T-helper 2 cell treated with Interferon-gamma antibody and Interleukin-4, amounts not matched to agents 100 ng/mL and 5 ng/mL, for 36 hours (primary cell): ENCODE measurements at regions not wholly inside any gene's neighbourhood (a gene's known extent, or its start where the extent isn't known, plus 50 kb on each side); places are given as distances from the start of the nearest gene placed in this dataset.

Source experiments
- intact Hi-C: fragments of 100-400 bp; cut with micrococcal nuclease; formaldehyde crosslinking; loops from one replicate; pipeline ENCODE4 v1.15.1; 2023

- intact Hi-C loops, result no loop called here
These were observed 179.7 kb upstream of the CDH20 start for GRCh38 chr18:61153571-61153970.

DNA sequence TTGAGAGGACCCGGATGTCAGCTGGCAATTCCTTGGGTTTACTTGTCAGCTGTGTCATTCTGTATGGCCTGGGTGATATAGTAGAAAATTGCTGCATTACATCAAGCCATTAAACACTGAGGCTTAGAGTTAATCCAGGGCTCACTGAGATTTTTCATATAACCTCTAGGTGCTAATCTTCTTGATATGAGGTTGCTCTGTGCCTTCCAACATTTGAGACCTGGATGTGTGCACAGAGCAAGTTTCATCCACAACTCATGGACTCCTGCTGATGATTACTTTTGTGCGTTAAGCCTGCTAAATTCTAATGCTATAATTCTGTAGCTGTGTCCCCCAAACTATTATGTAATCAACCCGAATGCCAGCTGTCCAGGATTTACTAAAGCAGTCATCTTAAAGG, 178.4 kb upstream of the CDH20 start:
- intact Hi-C loops, result no loop called here

GRCh38 chr18:61155586-61155985, 177.6 kb upstream of the CDH20 start:
- intact Hi-C loops, result no loop called here

DNA sequence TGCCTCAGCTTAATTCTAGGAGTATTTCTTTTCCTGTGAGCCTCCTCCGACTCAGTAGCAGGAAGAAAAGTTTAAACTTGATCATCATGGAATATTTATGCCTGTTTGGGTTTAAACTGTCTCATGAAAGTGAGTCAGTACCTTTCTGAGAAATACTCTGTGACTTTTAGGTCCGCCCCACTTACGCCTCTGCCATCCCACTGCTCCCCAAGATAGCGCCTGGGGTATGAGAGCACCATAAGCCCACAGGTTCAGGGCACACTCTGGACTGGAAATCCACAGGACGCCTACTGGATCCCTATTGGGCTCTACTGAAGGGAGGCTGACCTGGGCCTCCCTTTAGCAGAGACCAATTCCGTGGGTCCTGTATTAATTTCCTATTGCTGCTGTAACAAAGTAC, 175.8 kb upstream of the CDH20 start:
- intact Hi-C loops, result no loop called here

- intact Hi-C loops, result no loop called here
These were observed 174.0 kb upstream of the CDH20 start for GRCh38 chr18:61159246-61159645.

- intact Hi-C loops, result no loop called here
These were observed 168.9 kb upstream of the CDH20 start for GRCh38 chr18:61164321-61164720.

GRCh38 chr18:61167902-61168301, 165.3 kb upstream of the CDH20 start:
- intact Hi-C loops, result no loop called here

GRCh38 chr18:61169386-61169785, 163.8 kb upstream of the CDH20 start:
- intact Hi-C loops, result no loop called here

DNA sequence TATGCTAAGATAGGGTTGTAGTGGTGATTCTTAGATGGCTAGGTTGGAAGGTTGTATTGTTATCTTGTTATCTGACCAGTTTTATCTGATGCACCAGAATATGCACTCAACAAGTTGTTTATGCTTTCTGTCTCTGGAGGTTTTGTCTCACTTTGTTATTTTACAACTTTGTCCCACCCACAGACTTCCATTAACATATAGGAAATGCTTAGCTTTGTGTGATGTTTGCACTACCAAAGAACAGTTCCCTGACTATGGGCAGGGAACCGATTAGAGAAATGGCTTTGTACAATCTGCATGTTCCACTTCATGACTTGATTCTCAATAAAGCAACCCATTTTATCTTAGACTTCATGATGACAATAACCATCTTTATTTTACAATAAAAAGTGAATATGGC, 160.6 kb upstream of the CDH20 start:
- intact Hi-C loops, result no loop called here

DNA sequence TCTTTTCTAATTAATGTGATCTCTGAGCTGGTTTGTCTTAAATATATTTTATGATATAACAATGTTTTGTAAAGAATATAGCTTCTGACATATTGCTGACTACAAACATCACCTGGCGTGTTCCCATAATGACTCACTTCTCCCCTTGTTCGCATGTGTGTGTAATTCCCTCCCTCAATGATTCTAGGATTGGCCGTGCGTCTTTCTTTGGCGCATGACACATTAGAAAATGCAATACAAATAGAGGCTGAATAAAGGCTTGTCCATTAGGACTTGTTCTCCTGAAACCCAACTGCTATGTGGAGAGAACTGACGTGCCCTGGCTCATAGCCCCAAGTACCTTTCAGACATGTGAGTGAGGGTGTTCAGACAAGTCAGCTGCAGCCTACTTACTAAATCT, 159.7 kb upstream of the CDH20 start:
- intact Hi-C loops, result no loop called here

DNA sequence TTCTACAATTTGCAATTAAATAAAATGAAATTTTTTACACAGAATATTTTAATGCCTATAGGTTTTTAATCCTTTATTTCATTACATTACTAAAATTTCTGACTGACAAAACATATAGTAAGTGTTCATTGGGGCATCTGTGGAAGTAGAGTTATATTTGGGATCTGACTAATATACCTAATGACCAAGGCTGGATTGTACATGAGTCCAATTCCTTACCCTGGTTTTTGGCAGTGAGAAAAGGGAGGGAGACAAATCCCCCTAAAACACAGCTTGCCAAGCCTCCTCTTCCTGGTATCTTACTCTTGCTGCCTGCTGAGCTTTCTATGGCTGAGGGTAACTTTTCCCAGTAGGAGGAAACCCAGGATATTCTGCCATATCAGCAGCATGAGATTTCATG, 149.4 kb upstream of the CDH20 start:
- intact Hi-C loops, result no loop called here

DNA sequence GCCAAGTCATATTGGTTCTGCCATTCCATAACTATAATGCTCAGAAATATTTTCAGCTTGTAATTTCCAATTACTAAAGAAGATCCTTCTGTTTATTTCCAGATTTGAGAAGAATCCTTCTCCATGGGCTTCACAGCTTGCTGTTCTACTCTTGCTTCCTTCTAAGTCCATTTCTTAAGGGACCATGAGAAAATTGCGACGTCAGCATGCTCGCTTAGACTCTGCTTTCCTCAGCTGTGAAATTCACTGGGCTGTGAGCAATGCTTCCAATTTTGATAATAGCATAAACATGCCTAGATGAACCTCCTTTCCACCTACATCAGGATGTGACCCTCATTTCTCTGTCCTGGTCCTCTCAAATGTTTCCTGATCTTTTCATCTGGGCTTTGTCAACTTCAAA, 145.3 kb upstream of the CDH20 start:
- intact Hi-C loops, result no loop called here

DNA sequence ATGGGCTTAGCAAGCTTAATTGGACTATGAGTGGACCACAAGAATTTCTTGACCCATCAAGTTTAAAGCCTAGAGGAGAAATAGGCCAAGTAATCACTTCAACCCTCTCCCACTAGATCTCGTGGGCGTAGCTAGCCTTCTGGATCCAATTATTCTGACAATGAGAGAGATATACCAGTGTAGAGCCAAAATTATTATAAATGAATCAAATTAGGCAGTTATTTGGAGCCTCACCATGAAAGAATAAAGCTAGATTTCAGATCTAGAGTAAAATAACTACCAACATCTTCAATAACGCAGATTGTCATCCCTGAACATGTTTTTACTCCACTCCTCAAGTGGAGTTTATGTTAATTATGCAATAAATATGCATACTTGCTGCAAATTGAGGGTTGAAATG, 143.9 kb upstream of the CDH20 start:
- intact Hi-C loops, result no loop called here

DNA sequence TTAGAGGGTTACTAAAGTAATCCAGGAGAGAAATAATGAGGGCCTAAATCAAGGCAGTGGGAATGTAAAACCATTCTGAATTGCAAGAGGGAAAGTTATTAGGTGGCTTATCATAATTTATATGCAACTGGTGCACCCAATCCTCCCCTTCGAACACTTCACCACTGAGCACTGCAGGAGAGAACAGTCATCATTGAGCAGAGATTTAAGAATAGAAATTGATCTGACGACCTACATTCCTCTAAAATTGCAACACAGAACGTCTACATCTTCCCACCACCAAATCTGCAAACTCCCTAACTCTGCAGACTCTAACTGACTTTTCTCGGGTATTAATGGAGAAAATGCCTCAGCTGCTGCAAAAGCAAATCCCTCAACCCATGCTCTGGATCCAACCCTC, 138.5 kb upstream of the CDH20 start:
- intact Hi-C loops, result no loop called here

GRCh38 chr18:61196750-61197149, 136.5 kb upstream of the CDH20 start:
- intact Hi-C loops, result no loop called here

DNA sequence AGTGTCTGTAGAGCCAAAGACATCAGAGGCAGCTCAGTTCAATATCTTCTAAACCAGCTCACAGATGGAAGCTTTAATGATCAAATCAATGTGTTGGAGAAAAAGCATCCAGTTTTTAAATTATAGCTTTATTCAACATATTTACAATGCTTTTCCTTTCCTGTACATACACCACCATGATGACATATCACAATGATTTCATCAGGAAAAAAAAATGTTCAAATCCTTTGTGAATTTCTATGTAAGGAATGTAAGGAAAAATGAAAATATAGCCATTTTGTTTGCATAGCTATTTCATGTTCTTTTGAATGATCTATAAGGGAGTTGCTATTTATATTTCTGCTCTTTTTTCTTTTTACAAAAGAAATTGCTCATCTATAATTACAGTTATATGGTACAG, 134.7 kb upstream of the CDH20 start:
- intact Hi-C loops, result no loop called here

DNA sequence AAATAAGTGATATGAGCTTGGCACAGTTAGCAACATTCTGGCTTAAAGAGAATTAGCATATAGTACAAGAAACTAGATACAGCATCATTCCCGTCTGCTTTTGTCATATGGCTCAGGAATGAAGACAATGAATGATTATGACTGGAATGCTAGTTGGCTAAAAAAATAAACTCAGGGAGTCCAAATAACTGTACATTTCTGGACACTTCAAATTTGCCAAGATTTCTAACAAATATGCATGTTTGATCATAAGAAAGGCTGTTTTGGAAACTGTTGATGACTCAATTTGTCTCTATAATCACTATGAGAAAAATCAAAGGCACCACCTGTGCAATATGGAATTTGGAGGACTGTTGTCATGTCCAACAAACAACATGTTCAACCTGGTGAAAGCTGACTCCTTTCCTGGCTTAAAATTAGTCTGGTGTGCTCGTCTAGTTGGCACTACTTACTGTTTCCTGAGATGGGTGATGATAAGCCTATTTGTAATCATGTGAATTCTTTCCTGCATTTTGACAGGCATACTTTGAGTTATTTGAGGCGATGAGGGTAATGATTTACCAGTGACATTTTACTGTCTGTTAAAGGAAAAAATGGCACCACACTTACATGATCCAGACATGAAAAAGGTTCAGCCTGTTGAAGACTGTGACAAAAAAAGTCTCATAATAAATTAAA, 133.9 kb upstream of the CDH20 start:
- intact Hi-C loops, result no loop called here

- intact Hi-C loops, result no loop called here
These were observed 131.7 kb upstream of the CDH20 start for GRCh38 chr18:61201511-61201910.

DNA sequence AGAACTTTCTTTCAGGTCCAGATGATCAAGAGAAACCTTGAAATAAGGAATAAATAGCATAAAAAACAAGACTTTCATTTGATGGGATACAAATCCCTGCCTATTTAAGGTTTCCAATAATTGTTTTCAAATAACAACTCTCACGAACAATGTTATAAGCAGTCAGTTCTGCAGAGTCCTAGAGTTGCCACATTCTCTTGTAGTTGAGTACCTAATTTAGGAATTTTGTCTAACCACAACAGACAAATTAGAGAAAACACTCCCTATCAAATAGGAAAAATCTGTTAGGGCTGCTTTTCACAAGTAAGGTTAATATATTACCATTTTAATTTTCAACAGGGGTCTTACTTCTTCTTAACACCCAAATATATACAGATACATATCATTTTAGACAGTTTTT, 130.1 kb upstream of the CDH20 start:
- intact Hi-C loops, result no loop called here

DNA sequence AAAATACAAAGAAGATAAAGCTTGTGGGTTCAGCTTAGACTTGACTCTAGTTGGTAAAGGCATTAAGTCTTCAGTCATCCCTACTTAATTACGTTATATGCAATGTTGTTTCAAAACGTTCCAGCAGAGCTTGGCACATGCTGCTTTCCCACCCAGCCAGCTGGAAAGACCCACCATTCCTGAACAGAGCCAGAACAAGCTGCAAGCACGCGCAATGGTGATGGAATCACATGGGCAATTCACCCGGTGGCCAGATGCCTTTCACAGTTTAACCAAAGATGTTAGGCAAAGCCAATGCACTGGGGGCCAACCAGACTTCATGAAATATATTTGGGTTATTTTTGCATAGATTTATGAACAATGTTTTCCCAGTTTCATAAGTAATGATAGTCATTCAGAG, 123.4 kb upstream of the CDH20 start:
- intact Hi-C loops, result no loop called here

DNA sequence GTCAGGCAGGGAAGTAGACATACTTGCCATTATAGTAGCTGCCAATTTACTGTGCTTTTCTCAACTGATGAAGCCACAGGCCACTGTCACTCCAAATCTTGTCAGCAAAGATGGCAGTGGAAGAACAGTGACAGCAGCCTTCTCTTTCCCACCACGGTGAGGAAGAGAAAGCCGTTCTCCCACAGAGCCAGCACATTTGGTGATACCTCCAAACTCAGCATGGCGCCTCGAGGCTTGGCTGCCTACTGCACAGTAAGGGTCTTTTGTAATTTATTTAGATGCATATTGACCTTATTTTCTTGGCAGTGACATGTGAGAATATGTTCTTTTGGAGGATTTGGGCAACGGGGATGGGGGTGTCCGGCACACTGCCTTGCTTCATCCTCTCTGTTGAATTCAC, 117.2 kb upstream of the CDH20 start:
- intact Hi-C loops, result no loop called here

- intact Hi-C loops, result no loop called here
These were observed 111.0 kb upstream of the CDH20 start for GRCh38 chr18:61222206-61222605.

DNA sequence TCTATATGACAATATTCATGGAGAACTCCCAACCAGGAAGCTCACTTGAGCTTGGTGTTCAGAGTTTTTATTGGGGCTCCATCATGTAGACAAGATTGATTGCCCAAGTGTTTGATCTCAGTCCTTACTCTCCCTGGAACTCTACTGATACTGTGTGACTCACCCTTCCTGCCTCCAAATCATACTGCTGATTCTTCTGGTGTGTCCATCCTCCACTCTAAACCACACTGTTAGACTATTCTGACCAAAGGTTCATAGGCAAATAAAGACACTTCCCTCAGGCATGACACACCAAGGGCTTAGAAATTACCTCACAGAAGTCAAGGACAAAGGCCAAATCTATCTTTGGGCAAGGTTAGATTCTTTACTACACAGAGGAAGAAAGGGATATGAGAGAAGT, 107.9 kb upstream of the CDH20 start:
- intact Hi-C loops, result no loop called here
